Activated CD4-positive, alpha-beta T cell treated with anti-CD3 and anti-CD28 coated beads, Interleukin-2, amount 10 ng/mL, durations not matched to agents 7 days and 5 days (primary cell): ENCODE measurements at regions not wholly inside any gene's neighbourhood (a gene's known extent, or its start where the extent isn't known, plus 50 kb on each side); places are given as distances from the start of the nearest gene placed in this dataset.

ENCODE experiments used
- CTCF ChIA-PET: fragments of 350-600 bp; sonication (Branson Sonifier 250); formaldehyde crosslinking; loops from one replicate; lab custom pipeline; 2021; ENCODE audit warnings: antibody characterized with exemption; lab: Charles Lee
- POLR2A ChIA-PET: fragments of 350-600 bp; sonication (Branson Sonifier 250); formaldehyde crosslinking; loops from one replicate; lab custom pipeline; 2021; ENCODE audit warnings: antibody characterized with exemption; lab: Charles Lee
- DNase-seq: peaks from one replicate; pipeline ENCODE4 v3.0.0-alpha.2; 2020
- H3K27ac Mint-ChIP-seq: one replicate; pipeline ENCODE4 v1.8.0; 2021; ENCODE audit warnings: mild to moderate bottlenecking, moderate library complexity, mixed read lengths
- H3K27me3 Mint-ChIP-seq: one replicate; pipeline ENCODE4 v1.8.0; 2021; ENCODE audit warnings: mixed read lengths
- H3K36me3 Mint-ChIP-seq: one replicate; pipeline ENCODE4 v1.8.0; 2021; ENCODE audit warnings: low read depth, mixed read lengths
- H3K4me1 Mint-ChIP-seq: one replicate; pipeline ENCODE4 v1.8.0; 2021; ENCODE audit warnings: mixed read lengths
- H3K4me3 Mint-ChIP-seq: one replicate; pipeline ENCODE4 v1.8.0; 2021; ENCODE audit warnings: mild to moderate bottlenecking, moderate library complexity, mixed read lengths
- H3K9me3 Mint-ChIP-seq: one replicate; pipeline ENCODE4 v1.8.0; 2021; ENCODE audit warnings: mixed read lengths

GRCh38 chr7:51458693-51459092 lies 142.1 kb upstream of the COBL start:
- CTCF ChIA-PET = no interaction called here
- H3K27me3 Mint-ChIP-seq = peaks cover 3% of the 10 kb centered on the region
- no peaks in the 10 kb centered on the region for H3K9me3 Mint-ChIP-seq
- no peaks in the 10 kb centered on the region for H3K4me1 Mint-ChIP-seq
- no peaks in the 10 kb centered on the region for H3K36me3 Mint-ChIP-seq
- POLR2A ChIA-PET = no interaction called here
- H3K4me3 Mint-ChIP-seq = no peak overlapping the region
- H3K27ac Mint-ChIP-seq = no peak overlapping the region
- no peak for DNase-seq

- ChIA-PET POLR2A (no interaction called here), CTCF (no interaction called here)
- H3K36me3 Mint-ChIP-seq = no peaks in the 10 kb centered on the region
- peaks cover 1% of the 10 kb centered on the region for H3K27me3 Mint-ChIP-seq
- no peak overlapping the region for H3K4me3 Mint-ChIP-seq
- no peak overlapping the region for H3K27ac Mint-ChIP-seq
- no peaks in the 10 kb centered on the region for H3K4me1 Mint-ChIP-seq
- DNase-seq = no peak
- no peaks in the 10 kb centered on the region for H3K9me3 Mint-ChIP-seq
Measured at GRCh38 chr7:51457079-51457478, 140.5 kb upstream of the COBL start.

- CTCF ChIA-PET = no interaction called here
- H3K27me3 Mint-ChIP-seq = peaks cover 1% of the 10 kb centered on the region
Measured at GRCh38 chr7:51456431-51457060, 139.9 kb upstream of the COBL start.

GRCh38 chr7:51455948-51456347 lies 139.3 kb upstream of the COBL start:
- CTCF ChIA-PET = no interaction called here
- no peak for DNase-seq
- Mint-ChIP-seq H3K27me3 (peaks cover 1% of the 10 kb centered on the region), H3K27ac (no peak overlapping the region), H3K36me3 (no peaks in the 10 kb centered on the region), H3K4me1 (no peaks in the 10 kb centered on the region), H3K9me3 (no peaks in the 10 kb centered on the region), H3K4me3 (no peak overlapping the region)
- POLR2A ChIA-PET = no interaction called here

More at GRCh38 chr7:51456431-51457060, 139.9 kb upstream of the COBL start:
- Mint-ChIP-seq H3K9me3 (no peaks in the 10 kb centered on the region), H3K36me3 (no peaks in the 10 kb centered on the region), H3K4me1 (no peaks in the 10 kb centered on the region), H3K4me3 (no peak overlapping the region), H3K27ac (no peak overlapping the region)
- POLR2A ChIA-PET = no interaction called here
- DNase-seq = no peak

GRCh38 chr7:51455513-51455912 lies 138.9 kb upstream of the COBL start:
- ChIA-PET POLR2A (no interaction called here), CTCF (no interaction called here)
- Mint-ChIP-seq H3K4me3 (no peak overlapping the region), H3K4me1 (no peaks in the 10 kb centered on the region), H3K27me3 (no peaks in the 10 kb centered on the region), H3K27ac (no peak overlapping the region), H3K9me3 (no peaks in the 10 kb centered on the region), H3K36me3 (no peaks in the 10 kb centered on the region)
- no peak for DNase-seq

- Mint-ChIP-seq H3K4me3 (no peak overlapping the region), H3K36me3 (no peaks in the 10 kb centered on the region), H3K27me3 (no peaks in the 10 kb centered on the region), H3K27ac (no peak overlapping the region), H3K9me3 (no peaks in the 10 kb centered on the region), H3K4me1 (no peaks in the 10 kb centered on the region)
- ChIA-PET POLR2A (no interaction called here), CTCF (no interaction called here)
- no peak for DNase-seq
Measured at GRCh38 chr7:51455086-51455485, 138.5 kb upstream of the COBL start.

GRCh38 chr7:51452694-51453093 lies 136.1 kb upstream of the COBL start:
- Mint-ChIP-seq H3K36me3 (no peaks in the 10 kb centered on the region), H3K27me3 (no peaks in the 10 kb centered on the region), H3K4me3 (no peak overlapping the region), H3K4me1 (no peaks in the 10 kb centered on the region), H3K27ac (no peak overlapping the region), H3K9me3 (no peaks in the 10 kb centered on the region)
- POLR2A ChIA-PET = no interaction called here
- CTCF ChIA-PET = no interaction called here
- no peak for DNase-seq

GRCh38 chr7:51451751-51452476 lies 135.3 kb upstream of the COBL start:
- POLR2A ChIA-PET = no interaction called here
- Mint-ChIP-seq H3K4me3 (no peak overlapping the region), H3K36me3 (no peaks in the 10 kb centered on the region), H3K27ac (no peak overlapping the region), H3K27me3 (peaks cover 1% of the 10 kb centered on the region), H3K9me3 (no peaks in the 10 kb centered on the region), H3K4me1 (no peaks in the 10 kb centered on the region)
- CTCF ChIA-PET = no interaction called here
- DNase-seq = no peak

GRCh38 chr7:51450541-51450940 lies 133.9 kb upstream of the COBL start:
- Mint-ChIP-seq H3K4me3 (no peak overlapping the region), H3K36me3 (no peaks in the 10 kb centered on the region), H3K27me3 (peaks cover 1% of the 10 kb centered on the region), H3K27ac (no peak overlapping the region), H3K9me3 (no peaks in the 10 kb centered on the region), H3K4me1 (no peaks in the 10 kb centered on the region)
- ChIA-PET POLR2A (no interaction called here), CTCF (no interaction called here)
- DNase-seq = no peak

GRCh38 chr7:51446785-51447184 lies 130.2 kb upstream of the COBL start:
- no peak for DNase-seq
- H3K9me3 Mint-ChIP-seq = peaks cover 7% of the 10 kb centered on the region
- CTCF ChIA-PET = interaction anchor here (0.7 kb wide), 1 partner anchor 102 kb away, joined by 3 read pairs; no protein-coding TSS in a partner anchor
- peaks cover 1% of the 10 kb centered on the region for H3K27me3 Mint-ChIP-seq
- no peaks in the 10 kb centered on the region for H3K4me1 Mint-ChIP-seq
- no peak overlapping the region for H3K27ac Mint-ChIP-seq
- no peak overlapping the region for H3K4me3 Mint-ChIP-seq
- POLR2A ChIA-PET = no interaction called here
- H3K36me3 Mint-ChIP-seq = no peaks in the 10 kb centered on the region

GRCh38 chr7:51446356-51446755 lies 129.7 kb upstream of the COBL start:
- peaks cover 1% of the 10 kb centered on the region for H3K27me3 Mint-ChIP-seq

GRCh38 chr7:51444936-51445335 lies 128.3 kb upstream of the COBL start:
- Mint-ChIP-seq H3K27me3 (peaks cover 1% of the 10 kb centered on the region), H3K27ac (no peak overlapping the region), H3K9me3 (peaks cover 9% of the 10 kb centered on the region), H3K4me3 (no peak overlapping the region), H3K36me3 (no peaks in the 10 kb centered on the region), H3K4me1 (no peaks in the 10 kb centered on the region)
- CTCF ChIA-PET = no interaction called here
- DNase-seq = no peak
- POLR2A ChIA-PET = no interaction called here

More at GRCh38 chr7:51446356-51446755, 129.7 kb upstream of the COBL start:
- POLR2A ChIA-PET = no interaction called here
- CTCF ChIA-PET = interaction anchor here (0.6 to 0.7 kb wide), 2 partner anchors 12 to 103 kb away, joined by 3 read pairs; no protein-coding TSS in a partner anchor
- no peak for DNase-seq
- H3K4me3 Mint-ChIP-seq = no peak overlapping the region
- H3K9me3 Mint-ChIP-seq = peaks cover 7% of the 10 kb centered on the region
- H3K36me3 Mint-ChIP-seq = no peaks in the 10 kb centered on the region
- no peaks in the 10 kb centered on the region for H3K4me1 Mint-ChIP-seq
- H3K27ac Mint-ChIP-seq = no peak overlapping the region

GRCh38 chr7:51430480-51431086 lies 114.0 kb upstream of the COBL start:
- CTCF ChIA-PET = no interaction called here
- Mint-ChIP-seq H3K9me3 (no peaks in the 10 kb centered on the region), H3K4me3 (no peak overlapping the region), H3K27ac (no peak overlapping the region), H3K4me1 (no peaks in the 10 kb centered on the region), H3K27me3 (no peaks in the 10 kb centered on the region), H3K36me3 (no peaks in the 10 kb centered on the region)
- POLR2A ChIA-PET = no interaction called here
- peak; percentile 63 for DNase-seq
